ENCODE measurements at regions not wholly inside any gene's neighbourhood (a gene's known extent, or its start where the extent isn't known, plus 50 kb on each side); places are given as distances from the start of the nearest gene placed in this dataset.
"Not testable (repeated sequence)": the region's sequence is repeated elsewhere in the genome, so short reads cannot be mapped to it uniquely, and the experiment has no call there.

- H3K4me1 ChIP-seq (ENCODE audit: control insufficient read depth, insufficient read depth, low read length); BruUV-seq (replicated peaks); H3K36me3 ChIP-seq (ENCODE audit: control insufficient read depth, insufficient read depth, low read length); DNase-seq (ENCODE audit: low read depth, low spot score); H3K27ac ChIP-seq (ENCODE audit: low read length); ATAC-seq; H3K9me3 ChIP-seq (ENCODE audit: control insufficient read depth, insufficient read depth, low read depth, low read length); in situ Hi-C loops (cut with HindIII; ENCODE audit: low pct_unique_long_range_greater_than_20kb, low sequenced_read_pairs); H3K27me3 ChIP-seq (ENCODE audit: control insufficient read depth, insufficient read depth, low read length); H3K4me3 ChIP-seq (ENCODE audit: low read depth in 2 of 2, low read length in 2 of 2); POLR2A ChIA-PET; CTCF ChIA-PET; intact Hi-C loops (cut with micrococcal nuclease; ENCODE audit: unreplicated experiment): not testable (repeated sequence)
Observed at GRCh38 chr4:110410853-110411573, 64.9 kb upstream of the ENPEP start.

GRCh38 chr4:110400086-110400485 lies 75.9 kb upstream of the ENPEP start:
- intact Hi-C loops (cut with micrococcal nuclease; ENCODE audit: unreplicated experiment) (no loop called here), in situ Hi-C loops (cut with HindIII; ENCODE audit: low pct_unique_long_range_greater_than_20kb, low sequenced_read_pairs) (no loop called here)
- ChIA-PET POLR2A (no interaction called here), CTCF (no interaction called here)
- TF ChIP-seq SIN3A (IDR thresholded peaks at IDR 0.05; ENCODE audit: borderline replicate concordance, insufficient read depth, low read depth, low read length) = no peak
- no peak overlapping the region for H3K27ac ChIP-seq (ENCODE audit: low read length)
- H3K4me3 ChIP-seq (ENCODE audit: low read depth in 2 of 2, low read length in 2 of 2) = no peak overlapping the region
- no peaks in the 10 kb centered on the region for H3K9me3 ChIP-seq (ENCODE audit: control insufficient read depth, insufficient read depth, low read depth, low read length)
- H3K36me3 ChIP-seq (ENCODE audit: control insufficient read depth, insufficient read depth, low read length) = no peaks in the 10 kb centered on the region
- H3K4me1 ChIP-seq (ENCODE audit: control insufficient read depth, insufficient read depth, low read length) = no peaks in the 10 kb centered on the region
- no peaks in the 10 kb centered on the region for H3K27me3 ChIP-seq (ENCODE audit: control insufficient read depth, insufficient read depth, low read length)
- no TSS peak for BruUV-seq (replicated peaks)
- DNase-seq (ENCODE audit: low read depth, low spot score) = no peak
- no peak for ATAC-seq

- BruUV-seq (replicated peaks); H3K36me3 ChIP-seq (ENCODE audit: control insufficient read depth, insufficient read depth, low read length); DNase-seq (ENCODE audit: low read depth, low spot score); H3K27me3 ChIP-seq (ENCODE audit: control insufficient read depth, insufficient read depth, low read length); CTCF ChIA-PET; POLR2A ChIA-PET; intact Hi-C loops (cut with micrococcal nuclease; ENCODE audit: unreplicated experiment); H3K27ac ChIP-seq (ENCODE audit: low read length); ATAC-seq; in situ Hi-C loops (cut with HindIII; ENCODE audit: low pct_unique_long_range_greater_than_20kb, low sequenced_read_pairs); H3K9me3 ChIP-seq (ENCODE audit: control insufficient read depth, insufficient read depth, low read depth, low read length); H3K4me1 ChIP-seq (ENCODE audit: control insufficient read depth, insufficient read depth, low read length); H3K4me3 ChIP-seq (ENCODE audit: low read depth in 2 of 2, low read length in 2 of 2): not testable (repeated sequence)
Observed at GRCh38 chr4:110399046-110399445, 76.9 kb upstream of the ENPEP start.

GRCh38 chr4:110396963-110397362 lies 79.0 kb upstream of the ENPEP start:
- DNase-seq (ENCODE audit: low read depth, low spot score) (no peak), ATAC-seq (no peak)
- no peaks in the 10 kb centered on the region for H3K36me3 ChIP-seq (ENCODE audit: control insufficient read depth, insufficient read depth, low read length)
- no TSS peak for BruUV-seq (replicated peaks)
- in situ Hi-C loops (cut with HindIII; ENCODE audit: low pct_unique_long_range_greater_than_20kb, low sequenced_read_pairs) = no loop called here
- no peak overlapping the region for H3K4me3 ChIP-seq (ENCODE audit: low read depth in 2 of 2, low read length in 2 of 2)
- no peak for TF ChIP-seq SIN3A (IDR thresholded peaks at IDR 0.05; ENCODE audit: borderline replicate concordance, insufficient read depth, low read depth, low read length)
- TF ChIP-seq TCF7L2 (IDR thresholded peaks at IDR 0.05; ENCODE audit: low read depth, low read length) = no peak
- no peak for TF ChIP-seq REST (IDR thresholded peaks at IDR 0.05; ENCODE audit: insufficient read depth in 1 of 2, low read depth in 2 of 2, low read length in 1 of 2)
- no peak for TF ChIP-seq CTCF (IDR thresholded peaks at IDR 0.05)
- TF ChIP-seq POLR2AphosphoS5 (IDR thresholded peaks at IDR 0.05; ENCODE audit: low read depth, low read length) = no peak
- no peaks in the 10 kb centered on the region for H3K9me3 ChIP-seq (ENCODE audit: control insufficient read depth, insufficient read depth, low read depth, low read length)
- H3K4me1 ChIP-seq (ENCODE audit: control insufficient read depth, insufficient read depth, low read length) = no peaks in the 10 kb centered on the region
- H3K27ac ChIP-seq (ENCODE audit: low read length) = no peak overlapping the region
- no peaks in the 10 kb centered on the region for H3K27me3 ChIP-seq (ENCODE audit: control insufficient read depth, insufficient read depth, low read length)
- ChIA-PET CTCF (no interaction called here), POLR2A (no interaction called here)
- intact Hi-C loops (cut with micrococcal nuclease; ENCODE audit: unreplicated experiment) = no loop called here
